Suppressor macrophage (primary cell): ENCODE measurements at regions not wholly inside any gene's neighbourhood (a gene's known extent, or its start where the extent isn't known, plus 50 kb on each side); places are given as distances from the start of the nearest gene placed in this dataset.

Experiments
- DNase-seq, 4 experiments: peaks; one replicate each; pipeline ENCODE4 v3.0.0-alpha.2; 2020 to 2022

- DNase-seq = no peak
Observed at GRCh38 chr3:59540241-59540640, 490.4 kb upstream of the CFAP20DC start.

- DNase-seq = no peak
Observed at GRCh38 chr3:59538753-59539432, 489.1 kb upstream of the CFAP20DC start.

- DNase-seq = no peak
Observed at GRCh38 chr3:59535791-59536221, 486.0 kb upstream of the CFAP20DC start.

GRCh38 chr3:59531994-59532393 lies 482.2 kb upstream of the CFAP20DC start:
- no peak for DNase-seq

- DNase-seq = no peak
Observed at GRCh38 chr3:59531066-59531745, 481.4 kb upstream of the CFAP20DC start.

GRCh38 chr3:59528251-59528650 lies 478.4 kb upstream of the CFAP20DC start:
- DNase-seq = no peak

- no peak for DNase-seq
Observed at GRCh38 chr3:59527493-59527892, 477.7 kb upstream of the CFAP20DC start.

GRCh38 chr3:59526999-59527398 lies 477.2 kb upstream of the CFAP20DC start:
- no peak for DNase-seq

- DNase-seq = no peak
Observed at GRCh38 chr3:59522550-59522949, 472.7 kb upstream of the CFAP20DC start.

- DNase-seq = no peak
Observed at GRCh38 chr3:59519094-59519493, 469.3 kb upstream of the CFAP20DC start.

- no peak for DNase-seq
Observed at GRCh38 chr3:59518283-59519055, 468.6 kb upstream of the CFAP20DC start.

GRCh38 chr3:59517388-59517787 lies 467.6 kb upstream of the CFAP20DC start:
- no peak for DNase-seq

- DNase-seq = no peak
Observed at GRCh38 chr3:59515966-59516365, 466.1 kb upstream of the CFAP20DC start.

- no peak for DNase-seq
Observed at GRCh38 chr3:59514865-59515482, 465.1 kb upstream of the CFAP20DC start.

GRCh38 chr3:59513570-59513969 lies 463.7 kb upstream of the CFAP20DC start:
- no peak for DNase-seq

GRCh38 chr3:59512066-59512465 lies 462.2 kb upstream of the CFAP20DC start:
- DNase-seq = no peak

- no peak for DNase-seq
Observed at GRCh38 chr3:59510576-59510975, 460.8 kb upstream of the CFAP20DC start.

GRCh38 chr3:59508273-59508672 lies 458.4 kb upstream of the CFAP20DC start:
- DNase-seq = no peak

- DNase-seq = no peak
Observed at GRCh38 chr3:59506191-59506590, 456.4 kb upstream of the CFAP20DC start.

- no peak for DNase-seq
Observed at GRCh38 chr3:59503441-59503840, 453.6 kb upstream of the CFAP20DC start.

GRCh38 chr3:59502806-59503205 lies 453.0 kb upstream of the CFAP20DC start:
- peak in 2 of 4 experiments; percentile 8 to 26 for DNase-seq

- no peak for DNase-seq
Observed at GRCh38 chr3:59499954-59500353, 450.1 kb upstream of the CFAP20DC start.

GRCh38 chr3:59499000-59499399 lies 449.2 kb upstream of the CFAP20DC start:
- no peak for DNase-seq
